ENCODE measurements at regions not wholly inside any gene's neighbourhood (a gene's known extent, or its start where the extent isn't known, plus 50 kb on each side); places are given as distances from the start of the nearest gene placed in this dataset.

DNA sequence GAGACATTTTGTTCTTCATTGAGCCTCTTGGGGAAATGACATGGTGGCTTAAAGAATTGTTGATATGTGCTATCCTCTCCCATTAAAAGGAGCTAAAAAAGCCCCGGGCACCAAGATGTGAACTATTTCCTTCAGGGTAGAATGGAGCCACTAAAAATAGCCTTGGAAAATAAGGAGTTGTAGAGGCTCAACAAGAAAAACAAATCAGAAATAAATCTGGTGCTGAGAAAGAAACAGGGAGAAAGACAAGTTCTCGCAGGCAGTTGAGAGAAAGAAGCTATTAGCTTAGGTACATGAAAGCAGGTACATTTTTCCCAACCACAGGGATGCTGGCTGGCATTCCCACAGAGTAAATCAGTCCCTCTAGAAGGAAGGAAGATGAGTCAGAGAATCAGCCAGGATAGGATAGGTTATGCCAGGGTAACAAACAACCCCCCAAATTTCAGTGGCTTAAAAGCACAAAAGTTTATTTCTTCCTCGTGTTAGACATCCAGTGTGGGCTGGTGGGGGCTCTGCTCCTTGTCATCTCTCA is 134.6 kb upstream of the ADRA1B start:
- CTCF ChIA-PET: no interaction called here
- DNase-seq: no peak
- Mint-ChIP-seq H3K36me3 (ENCODE audit: low read depth) (no peaks in the 10 kb centered on the region), H3K27ac (no peak overlapping the region), H3K9me3 (no peaks in the 10 kb centered on the region), H3K27me3 (ENCODE audit: low read depth) (peaks cover 31% of the 10 kb centered on the region), H3K4me3 (no peak overlapping the region), H3K4me1 (ENCODE audit: low read depth) (peaks cover 7% of the 10 kb centered on the region)
- intact Hi-C loops (cut with micrococcal nuclease): no loop called here

GRCh38 chr5:159782197-159782994 is 133.9 kb upstream of the ADRA1B start:
- CTCF ChIA-PET: no interaction called here
- Mint-ChIP-seq H3K4me1 (ENCODE audit: low read depth) (peaks cover 7% of the 10 kb centered on the region), H3K27me3 (ENCODE audit: low read depth) (peaks cover 28% of the 10 kb centered on the region), H3K27ac (no peak overlapping the region), H3K9me3 (no peaks in the 10 kb centered on the region), H3K4me3 (no peak overlapping the region), H3K36me3 (ENCODE audit: low read depth) (no peaks in the 10 kb centered on the region)
- intact Hi-C loops (cut with micrococcal nuclease): no loop called here
- peak; percentile 8 for DNase-seq

DNA sequence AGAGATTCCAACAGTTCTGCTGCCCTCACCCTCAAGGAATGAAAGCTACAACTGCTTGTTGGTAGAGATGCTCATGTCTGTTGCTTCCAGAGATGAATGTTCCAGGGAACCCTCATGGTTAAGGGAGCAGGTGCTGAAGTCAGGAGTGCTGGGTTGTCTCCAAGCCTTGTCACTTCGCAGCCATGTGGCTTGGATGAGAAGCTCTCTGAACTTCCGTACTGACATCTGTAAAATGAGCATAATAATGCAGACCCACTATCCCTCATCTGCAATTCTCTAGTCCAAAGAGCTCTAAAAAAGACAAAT is 133.3 kb upstream of the ADRA1B start:
- intact Hi-C loops (cut with micrococcal nuclease): no loop called here
- Mint-ChIP-seq H3K27me3 (ENCODE audit: low read depth) (peaks cover 26% of the 10 kb centered on the region), H3K4me3 (no peak overlapping the region), H3K4me1 (ENCODE audit: low read depth) (peaks cover 7% of the 10 kb centered on the region), H3K36me3 (ENCODE audit: low read depth) (no peaks in the 10 kb centered on the region), H3K27ac (no peak overlapping the region), H3K9me3 (no peaks in the 10 kb centered on the region)
- CTCF ChIA-PET: no interaction called here
- DNase-seq: no peak

GRCh38 chr5:159783726-159784247 is 132.5 kb upstream of the ADRA1B start:
- Mint-ChIP-seq H3K36me3 (ENCODE audit: low read depth) (no peaks in the 10 kb centered on the region), H3K27me3 (ENCODE audit: low read depth) (peaks cover 25% of the 10 kb centered on the region), H3K9me3 (no peaks in the 10 kb centered on the region), H3K4me1 (ENCODE audit: low read depth) (peaks cover 4% of the 10 kb centered on the region), H3K27ac (no peak overlapping the region), H3K4me3 (no peak overlapping the region)
- intact Hi-C loops (cut with micrococcal nuclease): no loop called here
- CTCF ChIA-PET: no interaction called here
- DNase-seq: no peak

GRCh38 chr5:159784993-159785392 is 131.3 kb upstream of the ADRA1B start:
- no peak overlapping the region for H3K4me3 Mint-ChIP-seq
- no peaks in the 10 kb centered on the region for H3K9me3 Mint-ChIP-seq
- no peaks in the 10 kb centered on the region for H3K36me3 Mint-ChIP-seq (ENCODE audit: low read depth)
- DNase-seq: no peak
- intact Hi-C loops (cut with micrococcal nuclease): no loop called here
- CTCF ChIA-PET: interaction anchor here (1.0 kb wide), 1 partner anchor 203 kb away, joined by 3 read pairs; no protein-coding TSS in a partner anchor
- peaks cover 25% of the 10 kb centered on the region for H3K27me3 Mint-ChIP-seq (ENCODE audit: low read depth)
- H3K27ac Mint-ChIP-seq: no peak overlapping the region
- no peaks in the 10 kb centered on the region for H3K4me1 Mint-ChIP-seq (ENCODE audit: low read depth)

GRCh38 chr5:159785656-159786055 is 130.6 kb upstream of the ADRA1B start:
- CTCF ChIA-PET: interaction anchor here (1.0 kb wide), 1 partner anchor 202 kb away, joined by 3 read pairs; no protein-coding TSS in a partner anchor

DNA sequence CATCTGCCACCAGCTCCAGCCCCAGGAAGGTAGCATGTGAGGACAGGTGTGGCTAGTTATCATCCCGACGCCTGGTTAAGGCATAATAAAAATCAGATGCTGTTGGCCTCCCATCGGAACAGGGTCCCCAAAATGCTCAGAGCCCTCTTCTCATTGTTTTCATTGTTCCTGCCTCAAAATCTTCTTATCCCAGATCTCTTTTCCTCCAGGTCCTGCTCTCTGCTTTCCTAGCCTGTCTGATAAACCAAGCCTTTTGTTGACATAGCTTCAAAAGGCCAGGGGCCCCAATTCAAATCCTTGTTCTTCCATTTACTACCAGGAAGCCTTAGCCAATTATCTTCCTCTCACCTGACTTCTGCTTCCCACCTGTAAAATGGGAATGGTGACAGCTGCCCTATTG is 130.1 kb upstream of the ADRA1B start:
- peaks cover 21% of the 10 kb centered on the region for H3K27me3 Mint-ChIP-seq (ENCODE audit: low read depth)
- H3K4me1 Mint-ChIP-seq (ENCODE audit: low read depth): no peaks in the 10 kb centered on the region
- CTCF ChIA-PET: interaction anchor here (1.0 kb wide), 1 partner anchor 201 kb away, joined by 3 read pairs; no protein-coding TSS in a partner anchor
- no peaks in the 10 kb centered on the region for H3K36me3 Mint-ChIP-seq (ENCODE audit: low read depth)
- H3K27ac Mint-ChIP-seq: no peak overlapping the region
- no peak for DNase-seq
- H3K4me3 Mint-ChIP-seq: no peak overlapping the region
- intact Hi-C loops (cut with micrococcal nuclease): no loop called here
- no peaks in the 10 kb centered on the region for H3K9me3 Mint-ChIP-seq

More at GRCh38 chr5:159785656-159786055, 130.6 kb upstream of the ADRA1B start:
- intact Hi-C loops (cut with micrococcal nuclease): no loop called here
- peaks cover 25% of the 10 kb centered on the region for H3K27me3 Mint-ChIP-seq (ENCODE audit: low read depth)
- H3K4me3 Mint-ChIP-seq: no peak overlapping the region
- H3K9me3 Mint-ChIP-seq: no peaks in the 10 kb centered on the region
- no peaks in the 10 kb centered on the region for H3K4me1 Mint-ChIP-seq (ENCODE audit: low read depth)
- H3K27ac Mint-ChIP-seq: no peak overlapping the region
- H3K36me3 Mint-ChIP-seq (ENCODE audit: low read depth): no peaks in the 10 kb centered on the region
- no peak for DNase-seq

DNA sequence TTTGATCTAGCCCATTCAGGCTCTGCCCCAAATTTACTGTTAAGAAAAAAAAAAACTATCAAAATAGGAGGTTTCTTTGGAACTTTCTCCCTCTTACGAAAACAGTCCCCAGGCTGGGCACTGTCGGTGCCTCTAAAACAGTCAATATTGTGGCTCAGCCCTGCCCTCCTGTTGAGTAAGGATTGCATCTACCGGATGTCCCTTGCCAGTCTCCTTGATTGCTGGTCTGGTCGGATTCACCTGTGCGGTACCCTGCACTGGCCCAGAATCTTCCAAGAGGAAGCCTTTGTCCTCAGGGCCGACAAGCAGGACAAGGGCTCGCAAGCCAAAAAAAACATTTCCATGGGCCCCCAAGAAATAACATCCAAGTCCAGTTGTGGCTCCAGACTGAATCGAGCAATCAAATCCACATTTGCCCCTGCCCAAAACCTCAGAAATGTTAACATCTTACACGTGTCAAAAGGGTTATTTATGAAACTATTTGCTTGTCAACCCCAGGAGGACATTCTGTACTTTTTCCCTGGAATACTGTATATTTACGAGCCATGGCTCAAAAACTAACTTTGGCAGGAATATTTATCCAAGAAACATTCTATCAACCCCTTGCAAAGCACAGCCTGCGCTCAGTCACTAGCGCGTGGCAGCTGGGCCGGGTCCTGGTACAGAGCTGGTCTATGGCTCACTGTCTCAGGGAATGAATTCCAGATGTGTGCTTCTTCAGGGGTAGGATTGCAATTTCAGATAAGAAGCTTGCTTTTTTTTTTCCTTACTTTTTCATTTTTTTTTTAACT is 129.2 kb upstream of the ADRA1B start:
- no peak overlapping the region for H3K27ac Mint-ChIP-seq
- no peaks in the 10 kb centered on the region for H3K4me1 Mint-ChIP-seq (ENCODE audit: low read depth)
- intact Hi-C loops (cut with micrococcal nuclease): no loop called here
- no peak for DNase-seq
- H3K9me3 Mint-ChIP-seq: no peaks in the 10 kb centered on the region
- CTCF ChIA-PET: no interaction called here
- H3K4me3 Mint-ChIP-seq: no peak overlapping the region
- H3K27me3 Mint-ChIP-seq (ENCODE audit: low read depth): peaks cover 19% of the 10 kb centered on the region
- no peaks in the 10 kb centered on the region for H3K36me3 Mint-ChIP-seq (ENCODE audit: low read depth)

DNA sequence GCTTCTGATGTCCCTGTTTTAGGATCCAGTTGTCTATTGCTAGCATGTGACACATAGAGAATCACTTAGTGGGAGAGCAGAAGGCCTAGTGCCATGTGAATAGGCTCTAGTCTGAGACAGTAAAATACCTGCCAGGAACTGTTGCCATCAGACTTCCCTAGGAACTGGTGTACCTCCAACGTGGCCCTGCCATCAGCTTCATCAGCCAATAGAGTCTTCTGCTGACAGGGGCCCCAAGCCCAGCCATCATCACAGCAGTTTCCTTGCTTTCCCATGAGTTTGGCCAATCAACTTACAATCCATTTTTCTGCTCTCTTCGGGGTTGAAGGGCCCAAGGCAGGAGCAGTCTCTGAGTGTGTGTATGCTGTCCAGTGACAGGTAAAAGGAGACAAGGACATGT is 128.4 kb upstream of the ADRA1B start:
- Mint-ChIP-seq H3K4me1 (ENCODE audit: low read depth) (no peaks in the 10 kb centered on the region), H3K27ac (no peak overlapping the region), H3K27me3 (ENCODE audit: low read depth) (peaks cover 16% of the 10 kb centered on the region), H3K9me3 (no peaks in the 10 kb centered on the region), H3K4me3 (no peak overlapping the region), H3K36me3 (ENCODE audit: low read depth) (no peaks in the 10 kb centered on the region)
- CTCF ChIA-PET: no interaction called here
- intact Hi-C loops (cut with micrococcal nuclease): no loop called here
- DNase-seq: no peak

DNA sequence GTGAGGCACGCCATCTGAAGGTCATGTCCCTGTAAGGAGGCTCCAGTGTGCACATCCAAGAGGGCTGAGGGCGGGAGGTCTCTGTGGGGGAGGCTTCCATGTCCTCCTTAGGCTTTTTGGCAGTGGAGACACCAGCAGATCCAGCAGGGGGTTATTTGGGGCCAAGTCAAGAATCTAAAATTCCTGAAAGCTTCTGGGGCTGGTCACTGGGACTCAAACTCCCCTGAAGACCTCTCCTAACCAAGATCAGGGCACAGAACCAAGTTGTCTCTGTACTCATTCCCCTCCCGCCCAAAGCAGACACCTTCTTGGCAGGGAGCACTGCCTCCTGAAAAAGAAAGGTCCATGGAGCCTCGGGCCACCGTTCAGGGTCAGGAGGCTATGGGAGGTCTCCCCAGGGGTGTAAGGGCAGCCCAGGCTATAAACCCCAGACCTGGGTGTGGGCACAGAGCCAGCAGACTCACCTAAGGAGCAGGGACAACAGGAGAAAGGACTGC is 127.4 kb upstream of the ADRA1B start:
- Mint-ChIP-seq H3K9me3 (no peaks in the 10 kb centered on the region), H3K27ac (no peak overlapping the region), H3K36me3 (ENCODE audit: low read depth) (no peaks in the 10 kb centered on the region), H3K27me3 (ENCODE audit: low read depth) (peaks cover 12% of the 10 kb centered on the region), H3K4me1 (ENCODE audit: low read depth) (no peaks in the 10 kb centered on the region), H3K4me3 (no peak overlapping the region)
- CTCF ChIA-PET: no interaction called here
- DNase-seq: no peak
- intact Hi-C loops (cut with micrococcal nuclease): no loop called here

DNA sequence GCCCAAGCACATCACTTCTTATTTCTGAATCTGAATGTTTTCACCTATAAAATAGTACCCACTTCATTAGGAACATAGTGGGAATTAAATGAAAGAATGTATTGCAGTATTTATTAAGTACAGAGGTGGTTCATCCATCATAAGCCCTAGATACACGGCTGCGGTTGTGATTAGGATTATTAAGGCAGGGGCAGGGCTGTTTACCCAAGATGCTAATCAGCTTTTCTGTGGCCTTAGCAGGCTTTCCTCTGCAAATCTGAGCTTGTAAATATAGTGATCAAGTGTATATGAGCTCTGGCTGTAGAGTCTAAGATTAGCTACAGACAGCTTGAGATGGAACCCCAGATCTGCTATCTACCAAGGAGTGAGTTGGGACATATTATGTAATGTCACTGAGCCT is 124.1 kb upstream of the ADRA1B start:
- Mint-ChIP-seq H3K27me3 (ENCODE audit: low read depth) (no peaks in the 10 kb centered on the region), H3K36me3 (ENCODE audit: low read depth) (no peaks in the 10 kb centered on the region), H3K4me3 (no peak overlapping the region), H3K9me3 (no peaks in the 10 kb centered on the region), H3K27ac (no peak overlapping the region), H3K4me1 (ENCODE audit: low read depth) (no peaks in the 10 kb centered on the region)
- no peak for DNase-seq
- intact Hi-C loops (cut with micrococcal nuclease): no loop called here
- CTCF ChIA-PET: no interaction called here

DNA sequence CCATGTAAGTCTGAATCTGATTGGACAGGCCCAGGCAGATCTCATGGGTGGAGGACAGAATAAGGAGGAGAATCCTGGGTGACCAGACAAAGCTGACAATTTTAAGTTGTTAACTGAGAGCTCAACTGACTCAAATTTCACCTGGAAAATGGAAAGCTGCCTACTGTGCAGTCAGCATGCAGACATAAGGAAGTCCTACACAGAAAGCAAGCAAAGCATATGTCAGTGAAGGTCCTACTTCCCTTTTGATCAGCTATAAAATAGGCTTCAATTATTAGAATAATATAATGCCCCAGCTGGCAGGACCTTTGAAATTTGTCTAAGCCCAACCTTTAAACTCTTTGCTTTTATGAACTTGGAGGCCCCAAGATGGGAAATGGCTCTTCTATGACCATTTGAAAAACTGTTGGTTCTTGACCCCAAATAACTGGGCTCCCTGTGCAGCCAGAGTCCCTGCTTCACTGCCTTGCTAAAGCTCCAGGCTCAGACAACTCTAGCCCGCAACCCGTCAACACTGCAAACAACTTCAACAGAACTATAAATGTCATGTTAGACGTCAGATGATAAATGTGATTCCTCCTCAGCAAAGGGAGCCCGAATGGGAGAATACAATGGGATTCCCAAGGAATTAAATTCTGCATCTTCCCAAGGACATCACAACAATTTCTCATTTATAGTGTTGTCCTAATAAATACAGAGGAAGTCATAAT is 118.9 kb upstream of the ADRA1B start:
- intact Hi-C loops (cut with micrococcal nuclease): no loop called here
- Mint-ChIP-seq H3K9me3 (no peaks in the 10 kb centered on the region), H3K27me3 (ENCODE audit: low read depth) (no peaks in the 10 kb centered on the region), H3K4me3 (no peak overlapping the region), H3K4me1 (ENCODE audit: low read depth) (no peaks in the 10 kb centered on the region), H3K27ac (no peak overlapping the region), H3K36me3 (ENCODE audit: low read depth) (no peaks in the 10 kb centered on the region)
- CTCF ChIA-PET: no interaction called here
- DNase-seq: no peak

All from activated naive CD4-positive, alpha-beta T cell treated with anti-CD3 and anti-CD28 coated beads for 36 hours (primary cell).